H1 (cell line): ENCODE measurements at regions not wholly inside any gene's neighbourhood (a gene's known extent, or its start where the extent isn't known, plus 50 kb on each side); places are given as distances from the start of the nearest gene placed in this dataset.

ENCODE experiments used
- CTBP2 ChIP-seq: IDR thresholded peaks from 2 replicates; pipeline ENCODE4 v1.7.0; 2011; ENCODE audit warnings: borderline replicate concordance, mild to moderate bottlenecking, moderate library complexity, mixed read lengths, low read length; ENCODE audit not compliant: insufficient read depth, insufficient read length
- SUZ12 ChIP-seq: fragments of 200-600 bp; sonication (generic); IDR thresholded peaks from 2 replicates; pipeline ENCODE4 v1.6.1; 2012; ENCODE audit warnings: mild to moderate bottlenecking, inconsistent platforms, low read length, moderate library complexity, mixed read lengths

DNA sequence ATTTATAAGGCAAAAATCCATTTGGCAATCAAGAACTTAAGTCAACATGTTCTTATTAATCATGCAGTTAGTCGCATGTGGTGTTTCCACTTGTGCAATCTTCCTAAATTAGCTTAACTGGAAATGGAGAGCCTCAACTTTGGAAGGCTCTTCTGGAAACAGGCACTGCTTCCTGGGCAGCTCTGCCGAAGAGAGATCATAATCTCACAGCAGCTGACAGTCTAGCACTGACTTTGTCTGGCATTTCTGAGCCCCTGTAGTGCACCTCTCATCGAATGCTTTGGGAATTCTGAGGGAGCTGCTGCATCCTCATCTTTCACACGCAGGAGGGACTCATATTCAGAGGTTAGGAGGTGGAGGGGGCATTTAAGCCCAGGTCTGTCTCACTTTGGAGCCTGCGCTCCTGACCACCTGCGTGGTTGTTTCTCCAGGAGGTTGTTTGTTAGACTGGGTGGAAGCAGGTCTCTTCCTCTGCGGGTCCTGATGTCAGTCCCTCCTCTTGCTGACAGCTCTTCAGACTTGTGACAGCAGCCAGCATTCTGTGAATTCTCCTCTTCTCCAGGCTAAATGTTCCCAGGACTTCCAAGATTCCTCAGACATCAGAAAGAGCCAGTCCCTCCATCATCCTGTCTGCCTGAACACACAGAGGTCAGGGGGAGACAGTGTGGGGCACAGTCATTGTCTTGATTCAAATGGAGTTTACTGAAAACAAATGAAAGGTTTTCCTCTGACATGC lies 100.4 kb upstream of the GJB6 start (continued):
- TF ChIP-seq CTBP2 (no peak), SUZ12 (no peak)
